ENCODE measurements at regions not wholly inside any gene's neighbourhood (a gene's known extent, or its start where the extent isn't known, plus 50 kb on each side); places are given as distances from the start of the nearest gene placed in this dataset.

DNA sequence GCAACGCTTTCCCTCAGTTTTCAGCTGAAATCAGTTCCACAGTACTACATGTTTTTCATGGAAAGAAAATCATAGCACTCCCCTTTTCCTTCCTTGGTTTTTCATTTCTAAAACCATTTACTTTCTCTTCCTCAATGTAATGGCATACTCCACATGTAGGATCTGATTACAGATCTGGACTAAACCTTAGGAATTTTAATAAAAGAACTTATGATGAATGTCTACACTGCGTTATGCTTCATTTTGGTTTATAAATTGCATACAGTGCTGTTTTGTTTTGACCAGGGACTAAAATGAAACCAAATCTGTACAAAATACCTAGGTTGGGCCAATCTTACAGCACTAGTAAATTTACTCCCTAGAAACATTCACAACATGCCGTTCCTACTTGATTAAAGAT lies 589.9 kb downstream of the TBC1D4 start:
- no peaks in the 10 kb centered on the region for H3K79me2 ChIP-seq (ENCODE audit: insufficient read depth, low read length)
- H4K20me1 ChIP-seq (ENCODE audit: low read depth, low read length) = no peaks in the 10 kb centered on the region
- H3K36me3 ChIP-seq (ENCODE audit: low read length) = no peaks in the 10 kb centered on the region
- no peak overlapping the region for H2AFZ ChIP-seq (ENCODE audit: low read depth, low read length, severe bottlenecking)
- no peaks in the 10 kb centered on the region for H3K9me2 ChIP-seq (replicated peaks; ENCODE audit: insufficient read depth, low read length)
- H3F3A ChIP-seq (ENCODE audit: insufficient read depth) = no peaks in the 10 kb centered on the region
- no peak overlapping the region for H3K9ac ChIP-seq (ENCODE audit: low read length)
- no peak overlapping the region for H3K27ac ChIP-seq (ENCODE audit: low read depth, low read length)
- H3K27me3 ChIP-seq (ENCODE audit: low read length) = no peaks in the 10 kb centered on the region
- TF ChIP-seq EZH2phosphoT487 (conservative IDR thresholded peaks at IDR 0.05; ENCODE audit: low read length) (no peak), CTCF (IDR thresholded peaks at IDR 0.05; ENCODE audit: insufficient read depth, low read length, poor library complexity, severe bottlenecking) (no peak)
- no peak overlapping the region for H3K4me3 ChIP-seq (ENCODE audit: insufficient read depth, low read length, poor library complexity, severe bottlenecking)
- no peak overlapping the region for H3K4me2 ChIP-seq (ENCODE audit: low read depth, low read length, poor library complexity, severe bottlenecking)
- no peaks in the 10 kb centered on the region for H3K9me3 ChIP-seq (ENCODE audit: insufficient read depth, low read length)

DNA sequence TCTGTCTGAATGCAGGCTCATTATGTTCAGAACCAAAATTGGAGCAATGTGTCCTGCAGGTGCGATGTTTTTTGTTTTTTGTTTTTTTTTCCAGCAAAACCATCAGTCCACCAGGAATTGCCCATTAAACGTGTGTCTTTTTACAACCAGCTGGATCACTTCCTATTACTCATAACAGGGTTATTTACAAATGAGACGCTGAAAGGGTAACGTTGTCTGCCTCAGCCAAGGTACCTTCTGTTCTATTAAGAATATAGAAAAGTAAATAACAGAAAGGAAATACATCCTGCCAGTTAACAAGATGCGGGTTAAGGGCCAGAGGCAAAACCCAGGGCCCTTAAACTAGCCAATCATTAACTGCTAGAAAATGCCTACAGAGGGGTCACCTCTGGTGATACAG lies 590.4 kb downstream of the TBC1D4 start:
- TF ChIP-seq CTCF (IDR thresholded peaks at IDR 0.05; ENCODE audit: insufficient read depth, low read length, poor library complexity, severe bottlenecking) = no peak
- no peak for TF ChIP-seq EZH2phosphoT487 (conservative IDR thresholded peaks at IDR 0.05; ENCODE audit: low read length)
- H3K27me3 ChIP-seq (ENCODE audit: low read length) = no peaks in the 10 kb centered on the region
- H3K27ac ChIP-seq (ENCODE audit: low read depth, low read length) = no peak overlapping the region
- H4K20me1 ChIP-seq (ENCODE audit: low read depth, low read length) = no peaks in the 10 kb centered on the region
- H3K4me3 ChIP-seq (ENCODE audit: insufficient read depth, low read length, poor library complexity, severe bottlenecking) = no peak overlapping the region
- no peak overlapping the region for H3K9ac ChIP-seq (ENCODE audit: low read length)
- H3K9me3 ChIP-seq (ENCODE audit: insufficient read depth, low read length) = no peaks in the 10 kb centered on the region
- no peaks in the 10 kb centered on the region for H3K36me3 ChIP-seq (ENCODE audit: low read length)
- no peaks in the 10 kb centered on the region for H3K79me2 ChIP-seq (ENCODE audit: insufficient read depth, low read length)
- no peak overlapping the region for H2AFZ ChIP-seq (ENCODE audit: low read depth, low read length, severe bottlenecking)
- H3F3A ChIP-seq (ENCODE audit: insufficient read depth) = no peaks in the 10 kb centered on the region
- H3K4me2 ChIP-seq (ENCODE audit: low read depth, low read length, poor library complexity, severe bottlenecking) = no peak overlapping the region
- no peaks in the 10 kb centered on the region for H3K9me2 ChIP-seq (replicated peaks; ENCODE audit: insufficient read depth, low read length)

GRCh38 chr13:74889321-74889720 lies 592.6 kb downstream of the TBC1D4 start:
- no peak overlapping the region for H3K9ac ChIP-seq (ENCODE audit: low read length)
- H2AFZ ChIP-seq (ENCODE audit: low read depth, low read length, severe bottlenecking) = no peak overlapping the region
- no peak overlapping the region for H3K27ac ChIP-seq (ENCODE audit: low read depth, low read length)
- no peak overlapping the region for H3K4me3 ChIP-seq (ENCODE audit: insufficient read depth, low read length, poor library complexity, severe bottlenecking)
- no peaks in the 10 kb centered on the region for H3F3A ChIP-seq (ENCODE audit: insufficient read depth)
- H3K36me3 ChIP-seq (ENCODE audit: low read length) = no peaks in the 10 kb centered on the region
- H3K79me2 ChIP-seq (ENCODE audit: insufficient read depth, low read length) = no peaks in the 10 kb centered on the region
- TF ChIP-seq EZH2phosphoT487 (conservative IDR thresholded peaks at IDR 0.05; ENCODE audit: low read length) = no peak
- TF ChIP-seq CTCF (IDR thresholded peaks at IDR 0.05; ENCODE audit: insufficient read depth, low read length, poor library complexity, severe bottlenecking) = no peak
- no peak overlapping the region for H3K4me2 ChIP-seq (ENCODE audit: low read depth, low read length, poor library complexity, severe bottlenecking)
- no peaks in the 10 kb centered on the region for H4K20me1 ChIP-seq (ENCODE audit: low read depth, low read length)
- no peaks in the 10 kb centered on the region for H3K9me3 ChIP-seq (ENCODE audit: insufficient read depth, low read length)
- H3K27me3 ChIP-seq (ENCODE audit: low read length) = no peaks in the 10 kb centered on the region
- H3K9me2 ChIP-seq (replicated peaks; ENCODE audit: insufficient read depth, low read length) = no peaks in the 10 kb centered on the region

DNA sequence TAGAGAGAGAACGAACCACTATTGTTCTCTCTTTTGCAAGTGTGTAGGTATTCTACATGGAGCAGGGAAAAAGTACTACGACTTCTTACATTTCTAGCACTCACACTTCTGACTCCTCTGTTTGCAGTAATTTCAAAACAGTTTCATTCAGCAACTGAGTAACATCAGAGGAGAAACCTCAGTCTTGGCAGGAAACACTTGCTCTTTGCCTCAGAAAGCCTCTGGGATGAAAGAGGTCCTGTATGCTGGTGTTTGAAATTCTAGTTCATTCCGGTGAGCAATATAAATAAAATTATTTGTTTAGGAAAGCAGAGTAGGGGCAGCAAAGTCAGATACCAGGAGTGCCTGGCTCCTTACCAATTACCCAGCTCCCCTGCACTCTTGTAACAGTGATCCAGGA lies 595.5 kb downstream of the TBC1D4 start:
- H3K4me2 ChIP-seq (ENCODE audit: low read depth, low read length, poor library complexity, severe bottlenecking) = no peak overlapping the region
- H3K36me3 ChIP-seq (ENCODE audit: low read length) = no peaks in the 10 kb centered on the region
- H4K20me1 ChIP-seq (ENCODE audit: low read depth, low read length) = no peaks in the 10 kb centered on the region
- H3K79me2 ChIP-seq (ENCODE audit: insufficient read depth, low read length) = no peaks in the 10 kb centered on the region
- no peak for TF ChIP-seq CTCF (IDR thresholded peaks at IDR 0.05; ENCODE audit: insufficient read depth, low read length, poor library complexity, severe bottlenecking)
- TF ChIP-seq EZH2phosphoT487 (conservative IDR thresholded peaks at IDR 0.05; ENCODE audit: low read length) = no peak
- H3K27ac ChIP-seq (ENCODE audit: low read depth, low read length) = no peak overlapping the region
- H3F3A ChIP-seq (ENCODE audit: insufficient read depth) = no peaks in the 10 kb centered on the region
- no peaks in the 10 kb centered on the region for H3K9me2 ChIP-seq (replicated peaks; ENCODE audit: insufficient read depth, low read length)
- H3K9ac ChIP-seq (ENCODE audit: low read length) = no peak overlapping the region
- H3K27me3 ChIP-seq (ENCODE audit: low read length) = no peaks in the 10 kb centered on the region
- H2AFZ ChIP-seq (ENCODE audit: low read depth, low read length, severe bottlenecking) = no peak overlapping the region
- H3K9me3 ChIP-seq (ENCODE audit: insufficient read depth, low read length) = no peaks in the 10 kb centered on the region
- H3K4me3 ChIP-seq (ENCODE audit: insufficient read depth, low read length, poor library complexity, severe bottlenecking) = no peak overlapping the region

All from SU-DHL-6 (cell line).